HUES64 (cell line): ENCODE measurements at regions not wholly inside any gene's neighbourhood (a gene's known extent, or its start where the extent isn't known, plus 50 kb on each side); places are given as distances from the start of the nearest gene placed in this dataset.

Source experiments
- H3K27ac ChIP-seq: 2 replicates; pipeline ENCODE4 v1.7.0; 2013; ENCODE audit warnings: low read depth, low read length, inconsistent platforms
- H3K27me3 ChIP-seq: 2 replicates; pipeline ENCODE4 v1.6.1; 2013; ENCODE audit warnings: mild to moderate bottlenecking, low read length; ENCODE audit not compliant: insufficient read depth
- H3K36me3 ChIP-seq: 2 replicates; pipeline ENCODE4 v1.6.1; 2013; ENCODE audit warnings: mild to moderate bottlenecking, low read length; ENCODE audit not compliant: insufficient read depth
- H3K4me1 ChIP-seq: 2 replicates; pipeline ENCODE4 v1.6.1; 2013; ENCODE audit warnings: mild to moderate bottlenecking, low read length, moderate library complexity; ENCODE audit not compliant: insufficient read depth
- H3K4me3 ChIP-seq: 2 replicates; pipeline ENCODE4 v1.5.1; 2013; ENCODE audit warnings: mild to moderate bottlenecking, low read length, moderate library complexity
- H3K9ac ChIP-seq: 2 replicates; pipeline ENCODE4 v1.6.1; 2013; ENCODE audit warnings: mild to moderate bottlenecking, low read depth, low read length
- H3K9me3 ChIP-seq: 2 replicates; pipeline ENCODE4 v1.6.1; 2013; ENCODE audit warnings: low read depth, low read length; ENCODE audit not compliant: insufficient read depth
- WGBS: fragments of 150-250, 120-280 bp; methylation state at CpG from one replicate; pipeline ENCODE4 v1.1.7; 2013; ENCODE audit warnings: missing lambda C conversion rate; 5-methylcytosine and 5-hydroxymethylcytosine counted together

DNA sequence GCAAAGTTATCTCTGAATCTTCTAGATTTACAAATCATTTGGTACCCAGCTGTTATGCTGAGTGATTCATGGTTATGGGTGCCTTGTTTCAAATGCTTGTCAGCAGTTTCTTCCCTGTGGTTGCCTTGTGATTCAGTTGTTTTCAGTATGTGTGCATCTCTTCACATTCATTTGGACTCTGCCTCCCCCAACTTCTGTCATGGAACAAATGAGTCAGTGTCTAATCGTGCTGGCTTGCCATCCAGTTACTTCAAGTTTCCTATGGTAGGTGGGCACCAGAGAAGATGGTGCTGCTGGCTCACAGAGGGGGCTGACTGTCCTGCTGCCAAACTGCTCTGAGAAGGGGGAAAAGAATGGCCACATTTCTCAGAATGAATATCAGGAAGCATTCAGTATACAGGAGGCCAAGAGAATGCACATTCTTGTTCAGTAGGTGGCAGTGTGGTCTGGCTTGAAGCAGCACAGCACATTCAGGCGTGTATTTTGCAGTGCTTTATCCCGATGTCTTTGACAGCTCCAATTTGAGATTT is 260.9 kb downstream of the GLUD2 start:
- Histone ChIP-seq H3K9ac (no peak overlapping the region), H3K9me3 (no peaks in the 10 kb centered on the region), H3K36me3 (no peaks in the 10 kb centered on the region), H3K4me1 (no peaks in the 10 kb centered on the region), H3K27me3 (no peaks in the 10 kb centered on the region), H3K4me3 (no peak overlapping the region), H3K27ac (no peak overlapping the region)
- 46% methylated on average over 3 of the region's 3 CpGs for WGBS

DNA sequence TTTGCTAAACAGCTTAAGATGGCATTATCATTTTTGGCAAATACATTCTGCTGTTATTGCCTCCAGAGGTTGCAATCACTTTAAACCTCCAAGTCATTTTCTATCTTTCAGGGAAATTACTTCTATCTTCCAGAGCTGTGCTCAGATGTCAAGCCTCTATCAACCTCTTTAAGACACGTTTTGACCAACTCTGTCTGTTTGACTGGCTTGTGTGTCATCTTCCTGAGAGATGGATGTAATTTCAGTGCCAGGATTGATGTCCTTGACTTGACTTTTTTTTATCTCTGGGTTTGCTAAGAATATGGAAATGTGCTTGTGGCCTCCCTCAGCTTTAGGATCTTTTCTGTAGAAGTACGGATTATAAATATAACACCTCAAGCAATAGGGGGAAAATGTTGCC is 263.4 kb downstream of the GLUD2 start:
- no peaks in the 10 kb centered on the region for H3K4me1 ChIP-seq
- H3K27me3 ChIP-seq: no peaks in the 10 kb centered on the region
- H3K27ac ChIP-seq: no peak overlapping the region
- H3K9me3 ChIP-seq: no peaks in the 10 kb centered on the region
- WGBS: 89% methylated on average over 1 of the region's 2 CpGs
- H3K36me3 ChIP-seq: no peaks in the 10 kb centered on the region
- no peak overlapping the region for H3K4me3 ChIP-seq
- no peak overlapping the region for H3K9ac ChIP-seq

DNA sequence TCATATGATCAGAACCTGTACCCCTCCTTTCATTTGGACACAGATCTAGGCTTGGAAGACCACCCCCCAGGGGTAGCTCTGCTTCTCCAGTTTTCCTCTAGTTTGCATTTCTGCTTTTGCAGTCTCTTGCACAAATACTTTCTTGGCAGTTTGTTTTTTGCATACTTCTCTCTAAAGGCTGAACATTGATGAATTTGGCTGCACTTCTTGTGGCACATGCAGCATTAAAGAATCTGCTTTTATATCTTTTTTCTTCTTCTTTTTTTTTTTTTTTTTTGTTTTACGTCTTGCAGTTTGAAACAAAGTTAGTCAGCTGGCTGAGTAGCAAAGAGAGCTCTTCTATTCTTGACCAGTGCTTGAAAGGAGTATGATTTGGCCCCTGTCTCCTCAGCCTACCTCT is 273.0 kb downstream of the GLUD2 start:
- Histone ChIP-seq H3K9ac (no peak overlapping the region), H3K9me3 (no peaks in the 10 kb centered on the region), H3K4me3 (no peak overlapping the region), H3K27ac (no peak overlapping the region), H3K36me3 (no peaks in the 10 kb centered on the region), H3K27me3 (no peaks in the 10 kb centered on the region), H3K4me1 (no peaks in the 10 kb centered on the region)
- WGBS: no CpG with 5 or more reads among the region's 1 CpG

DNA sequence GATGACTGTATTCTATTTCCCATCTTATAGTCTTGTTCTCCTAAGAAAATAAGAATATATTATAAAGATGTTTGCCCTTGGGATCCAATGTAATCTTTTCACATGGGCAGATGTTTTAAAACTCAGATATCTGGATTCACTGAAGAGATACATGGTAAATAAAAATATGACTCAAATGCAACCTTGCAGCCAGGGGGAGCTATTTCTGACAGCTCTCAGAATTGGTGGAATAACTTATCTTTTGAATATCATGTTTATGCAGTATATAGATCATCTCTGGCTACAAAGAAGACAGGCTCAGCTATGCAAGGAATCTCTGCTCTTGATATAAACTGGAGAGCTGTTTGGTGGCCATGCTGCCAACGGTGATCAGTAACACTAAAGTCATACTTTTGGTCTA is 274.7 kb downstream of the GLUD2 start:
- Histone ChIP-seq H3K9me3 (no peaks in the 10 kb centered on the region), H3K27ac (no peak overlapping the region), H3K4me3 (no peak overlapping the region), H3K9ac (no peak overlapping the region), H3K27me3 (no peaks in the 10 kb centered on the region), H3K36me3 (no peaks in the 10 kb centered on the region), H3K4me1 (no peaks in the 10 kb centered on the region)
- 83% methylated on average over 1 of the region's 1 CpG for WGBS

DNA sequence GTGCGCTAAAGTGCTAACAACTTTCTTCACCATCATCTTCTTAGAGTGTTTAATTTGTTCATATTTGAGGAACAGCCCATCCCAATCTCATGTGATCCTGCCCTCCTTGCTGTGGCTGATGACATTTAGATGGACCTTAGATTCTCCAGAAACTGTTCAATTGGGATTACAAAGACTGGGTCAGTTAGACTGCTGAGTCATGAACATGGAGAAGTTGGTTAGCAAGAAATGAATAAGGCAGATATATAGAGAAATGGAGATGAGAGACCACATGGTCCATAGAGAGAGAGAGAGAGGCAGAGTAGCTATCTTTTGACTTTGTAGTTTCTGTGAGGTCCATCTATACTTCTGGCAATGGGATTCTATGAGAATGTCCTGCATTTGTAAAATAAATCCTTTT is 275.9 kb downstream of the GLUD2 start:
- Histone ChIP-seq H3K9ac (no peak overlapping the region), H3K4me3 (no peak overlapping the region), H3K9me3 (no peaks in the 10 kb centered on the region), H3K36me3 (no peaks in the 10 kb centered on the region), H3K4me1 (no peaks in the 10 kb centered on the region), H3K27ac (no peak overlapping the region), H3K27me3 (no peaks in the 10 kb centered on the region)
- no CpG with 5 or more reads among the region's 1 CpG for WGBS

DNA sequence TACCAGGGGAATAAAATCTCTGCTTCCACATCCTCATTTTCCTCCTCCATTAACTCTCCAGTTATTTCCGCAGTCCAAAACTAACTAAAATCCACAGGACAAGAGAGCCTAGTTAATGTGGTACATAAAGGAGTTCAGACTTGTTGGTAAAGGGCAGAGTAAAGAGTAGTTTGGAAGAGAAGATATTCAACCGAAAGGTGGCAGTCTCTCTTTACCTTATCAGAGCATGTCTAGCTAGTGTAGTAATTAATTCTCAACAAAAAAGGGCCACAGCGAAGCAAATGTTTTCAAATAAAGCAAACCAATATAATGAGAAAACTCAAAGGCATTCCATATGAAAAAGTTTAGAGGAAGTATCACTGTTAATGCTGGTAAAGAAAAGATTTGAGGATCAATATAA is 286.5 kb downstream of the GLUD2 start:
- Histone ChIP-seq H3K9ac (no peak overlapping the region), H3K36me3 (no peaks in the 10 kb centered on the region), H3K27me3 (no peaks in the 10 kb centered on the region), H3K4me1 (no peaks in the 10 kb centered on the region), H3K27ac (no peak overlapping the region), H3K4me3 (no peak overlapping the region), H3K9me3 (no peaks in the 10 kb centered on the region)
- WGBS: no CpG with 5 or more reads among the region's 3 CpGs

DNA sequence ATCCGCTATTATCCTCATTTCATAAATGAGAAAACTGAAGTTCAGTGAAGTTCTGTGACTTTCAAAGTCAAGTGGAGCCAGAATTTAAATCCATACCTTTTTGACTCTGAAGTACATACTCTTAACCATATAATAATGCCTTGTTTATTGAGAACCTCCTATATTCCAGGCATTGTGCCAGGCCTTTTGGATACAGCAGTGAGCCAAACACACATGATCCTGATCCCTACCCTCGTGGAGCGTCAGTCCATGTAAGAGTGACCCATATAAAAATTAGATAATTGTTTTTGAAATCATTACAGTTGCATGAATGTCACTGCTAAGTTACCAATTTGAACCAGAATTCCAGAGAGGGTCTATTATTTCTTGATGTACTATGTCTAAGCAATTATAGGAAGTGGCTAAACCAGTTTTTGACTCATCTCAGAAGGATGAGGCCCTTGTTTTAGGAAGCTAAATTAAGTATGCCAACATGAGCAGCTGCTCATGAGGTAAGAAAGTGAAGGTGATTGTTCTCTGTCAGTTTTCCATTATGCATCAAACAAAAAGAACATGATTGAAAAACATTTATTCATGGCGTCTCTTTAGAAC is 289.5 kb downstream of the GLUD2 start:
- Histone ChIP-seq H3K9me3 (no peaks in the 10 kb centered on the region), H3K27ac (no peak overlapping the region), H3K27me3 (no peaks in the 10 kb centered on the region), H3K36me3 (no peaks in the 10 kb centered on the region), H3K4me1 (no peaks in the 10 kb centered on the region), H3K9ac (no peak overlapping the region), H3K4me3 (no peak overlapping the region)
- WGBS: no CpG with 5 or more reads among the region's 4 CpGs

DNA sequence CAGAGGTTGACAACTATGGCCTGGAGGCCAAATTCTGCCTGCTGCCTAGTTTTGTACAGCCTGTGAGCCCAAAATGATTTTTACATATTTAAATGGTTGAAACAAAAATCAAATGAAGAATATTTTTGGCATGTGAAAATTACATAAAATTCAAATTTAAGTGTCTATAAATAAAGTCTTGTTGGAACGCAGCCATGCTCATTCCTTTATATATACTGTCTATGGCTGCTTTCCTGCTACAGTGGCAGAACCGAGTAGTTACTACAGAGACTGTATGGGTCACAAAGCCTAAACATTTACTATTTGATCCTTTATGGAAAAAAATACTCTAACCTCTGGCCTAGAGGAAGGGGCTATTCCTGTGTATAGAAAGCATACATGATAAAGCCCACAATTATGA is 290.4 kb downstream of the GLUD2 start:
- Histone ChIP-seq H3K9me3 (no peaks in the 10 kb centered on the region), H3K27me3 (no peaks in the 10 kb centered on the region), H3K36me3 (no peaks in the 10 kb centered on the region), H3K9ac (no peak overlapping the region), H3K27ac (no peak overlapping the region), H3K4me3 (no peak overlapping the region), H3K4me1 (no peaks in the 10 kb centered on the region)
- WGBS: 100% methylated on average over 1 of the region's 2 CpGs

DNA sequence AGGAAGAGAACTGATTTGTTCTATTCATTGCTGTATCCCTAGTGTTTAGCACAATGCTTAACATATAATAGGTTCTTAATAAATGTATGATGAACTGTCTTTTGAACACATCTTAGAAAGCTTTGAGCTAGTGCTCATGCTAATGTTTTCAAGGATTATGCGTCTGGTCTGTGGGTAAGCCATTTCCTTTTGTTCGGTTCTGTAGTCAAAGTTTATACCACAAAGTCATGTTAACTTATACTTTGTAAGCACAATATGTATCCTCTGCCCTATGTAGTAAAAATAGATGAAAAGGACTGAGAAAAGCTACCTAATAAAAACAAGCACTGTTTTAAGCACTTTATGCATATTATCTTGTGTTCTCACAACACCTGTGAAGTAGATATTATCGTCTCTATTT is 301.9 kb downstream of the GLUD2 start:
- no peak overlapping the region for H3K27ac ChIP-seq
- no peaks in the 10 kb centered on the region for H3K27me3 ChIP-seq
- H3K9me3 ChIP-seq: no peaks in the 10 kb centered on the region
- H3K4me3 ChIP-seq: no peak overlapping the region
- H3K36me3 ChIP-seq: no peaks in the 10 kb centered on the region
- H3K4me1 ChIP-seq: no peaks in the 10 kb centered on the region
- 100% methylated on average over 1 of the region's 3 CpGs for WGBS
- no peak overlapping the region for H3K9ac ChIP-seq

DNA sequence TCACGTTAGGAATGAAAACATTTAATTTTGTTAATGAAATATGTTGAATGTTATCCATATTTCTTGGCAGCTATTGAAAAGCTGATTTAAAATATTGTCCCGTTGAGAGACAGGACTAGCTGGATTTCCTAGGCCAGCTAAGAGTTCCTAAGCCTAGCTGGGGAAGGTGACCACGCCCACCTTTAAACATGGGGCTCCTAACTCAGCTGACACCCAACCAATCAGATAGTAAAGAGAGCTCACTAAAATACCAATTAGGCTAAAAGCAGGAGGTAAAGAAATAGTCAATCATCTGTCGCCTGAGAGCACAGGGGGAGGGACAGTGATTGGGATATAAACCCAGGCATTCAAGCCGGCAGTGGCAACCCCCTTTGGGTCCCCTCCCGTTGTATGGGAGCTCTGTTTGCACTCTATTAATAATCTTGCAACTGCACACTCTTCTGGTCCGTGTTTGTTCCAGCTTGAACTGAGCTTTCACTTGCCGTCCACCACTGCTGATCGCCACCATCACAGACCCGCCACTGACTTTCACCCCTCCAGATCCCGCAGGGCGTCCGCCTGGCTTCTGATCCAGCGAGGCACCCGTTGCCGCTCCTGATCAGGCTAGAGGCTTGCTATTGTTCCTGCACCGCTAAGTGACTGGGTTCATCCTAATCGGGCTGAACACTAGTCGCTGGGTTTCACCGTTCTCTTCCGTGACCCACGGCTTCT is 308.9 kb downstream of the GLUD2 start:
- no peak overlapping the region for H3K27ac ChIP-seq
- no peaks in the 10 kb centered on the region for H3K27me3 ChIP-seq
- WGBS: 96% methylated on average over 22 of the region's 22 CpGs
- no peaks in the 10 kb centered on the region for H3K36me3 ChIP-seq
- H3K9ac ChIP-seq: no peak overlapping the region
- H3K4me1 ChIP-seq: no peaks in the 10 kb centered on the region
- no peak overlapping the region for H3K4me3 ChIP-seq
- H3K9me3 ChIP-seq: no peaks in the 10 kb centered on the region

DNA sequence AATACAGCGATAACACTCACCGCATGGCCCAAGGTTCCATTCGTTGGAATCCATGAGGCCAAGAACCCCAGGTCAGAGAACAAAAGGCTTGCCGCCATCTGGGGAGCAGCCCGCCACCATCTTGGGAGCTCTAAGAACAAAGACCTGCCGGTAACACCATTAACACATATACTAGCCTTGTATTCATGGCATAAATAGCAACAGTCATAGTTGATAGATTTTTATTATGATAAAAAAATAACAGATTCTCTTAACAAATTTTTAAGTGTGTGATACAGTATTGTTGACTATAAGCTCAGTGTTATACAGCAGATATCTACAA is 309.4 kb downstream of the GLUD2 start:
- no peak overlapping the region for H3K4me3 ChIP-seq
- 98% methylated on average over 5 of the region's 6 CpGs for WGBS
- no peak overlapping the region for H3K27ac ChIP-seq

DNA sequence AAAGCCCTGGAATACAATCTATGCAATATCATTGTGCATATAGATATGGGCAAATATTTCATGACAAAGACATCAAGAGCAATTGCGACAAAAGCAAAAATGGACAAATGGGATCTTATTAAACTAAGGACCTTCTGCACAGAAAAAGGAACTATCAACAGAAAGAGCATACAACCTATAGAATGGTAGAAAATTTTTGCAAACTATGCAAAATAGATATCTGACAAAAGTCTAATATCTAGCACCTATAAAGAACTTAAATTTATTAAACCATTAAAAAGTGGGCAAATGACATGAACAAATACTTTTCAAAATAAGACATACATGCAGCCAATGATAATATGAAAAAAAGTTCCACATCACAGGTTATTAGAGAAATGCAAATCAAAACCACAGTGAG is 312.9 kb downstream of the GLUD2 start:
- Histone ChIP-seq H3K9me3 (no peaks in the 10 kb centered on the region), H3K4me3 (no peak overlapping the region), H3K27me3 (no peaks in the 10 kb centered on the region), H3K4me1 (no peaks in the 10 kb centered on the region), H3K36me3 (no peaks in the 10 kb centered on the region), H3K9ac (no peak overlapping the region), H3K27ac (no peak overlapping the region)
- WGBS: no CpG with 5 or more reads among the region's 1 CpG

More for the DNA sequence above, 309.4 kb downstream of the GLUD2 start:
- no peaks in the 10 kb centered on the region for H3K4me1 ChIP-seq
- no peaks in the 10 kb centered on the region for H3K36me3 ChIP-seq
- H3K27me3 ChIP-seq: no peaks in the 10 kb centered on the region
- H3K9me3 ChIP-seq: no peaks in the 10 kb centered on the region
- H3K9ac ChIP-seq: no peak overlapping the region
